Nephron progenitor cell (in vitro differentiated cells): ENCODE measurements at regions not wholly inside any gene's neighbourhood (a gene's known extent, or its start where the extent isn't known, plus 50 kb on each side); places are given as distances from the start of the nearest gene placed in this dataset.
"Not testable (repeated sequence)": the region's sequence is repeated elsewhere in the genome, so short reads cannot be mapped to it uniquely, and the experiment has no call there.

Experiments used
- DNase-seq: peaks from one replicate; pipeline ENCODE4 v3.0.0; 2021
- H3K27ac Mint-ChIP-seq: 2 replicates; pipeline ENCODE4 v1.8.0; 2021; ENCODE audit warnings: mild to moderate bottlenecking, moderate library complexity, mixed read lengths
- H3K27me3 Mint-ChIP-seq: 2 replicates; pipeline ENCODE4 v1.8.0; 2021; ENCODE audit warnings: mild to moderate bottlenecking, low read depth, mixed read lengths; ENCODE audit not compliant: poor library complexity
- H3K36me3 Mint-ChIP-seq: 2 replicates; pipeline ENCODE4 v1.8.0; 2021; ENCODE audit warnings: low read depth, mixed read lengths
- H3K4me1 Mint-ChIP-seq: 2 replicates; pipeline ENCODE4 v1.8.0; 2021; ENCODE audit warnings: mixed read lengths
- H3K4me3 Mint-ChIP-seq: 2 replicates; pipeline ENCODE4 v1.8.0; 2021; ENCODE audit warnings: mild to moderate bottlenecking, moderate library complexity, mixed read lengths
- H3K9me3 Mint-ChIP-seq: 2 replicates; pipeline ENCODE4 v1.8.0; 2021; ENCODE audit warnings: mild to moderate bottlenecking, moderate library complexity, mixed read lengths
- TF ChIP-seq, protein P1 (sequence below): fragments of 200-600 bp; sonication (generic); IDR thresholded peaks from 2 replicates; pipeline ENCODE4 v1.5.0; 2021; ENCODE audit warnings: antibody characterized with exemption

DNA sequence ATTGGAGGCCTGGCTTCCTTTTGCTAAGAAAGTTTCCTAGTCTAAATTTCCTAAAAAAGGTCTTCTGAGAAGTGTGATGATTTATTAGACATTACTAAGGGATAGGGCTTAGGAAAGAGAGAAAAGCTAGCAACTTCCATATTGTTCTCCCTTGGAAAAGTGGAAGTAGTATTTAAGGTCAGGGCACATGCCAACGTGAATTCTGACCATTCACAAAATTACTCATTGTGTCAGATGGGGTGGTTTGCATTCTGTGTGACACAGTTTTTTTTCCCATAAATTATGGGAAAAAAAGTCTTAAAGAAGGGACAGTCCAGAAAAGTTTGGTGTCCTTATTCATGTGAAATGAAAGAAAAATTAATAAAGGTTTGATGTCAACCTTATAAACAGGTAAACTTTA is 110.0 kb upstream of the ARRDC3 start:
- no peak for DNase-seq
- no peaks in the 10 kb centered on the region for H3K4me1 Mint-ChIP-seq
- H3K4me3 Mint-ChIP-seq, result no peak overlapping the region
- no peaks in the 10 kb centered on the region for H3K36me3 Mint-ChIP-seq
- peaks cover 4% of the 10 kb centered on the region for H3K27me3 Mint-ChIP-seq
- TF ChIP-seq, protein P1, sequence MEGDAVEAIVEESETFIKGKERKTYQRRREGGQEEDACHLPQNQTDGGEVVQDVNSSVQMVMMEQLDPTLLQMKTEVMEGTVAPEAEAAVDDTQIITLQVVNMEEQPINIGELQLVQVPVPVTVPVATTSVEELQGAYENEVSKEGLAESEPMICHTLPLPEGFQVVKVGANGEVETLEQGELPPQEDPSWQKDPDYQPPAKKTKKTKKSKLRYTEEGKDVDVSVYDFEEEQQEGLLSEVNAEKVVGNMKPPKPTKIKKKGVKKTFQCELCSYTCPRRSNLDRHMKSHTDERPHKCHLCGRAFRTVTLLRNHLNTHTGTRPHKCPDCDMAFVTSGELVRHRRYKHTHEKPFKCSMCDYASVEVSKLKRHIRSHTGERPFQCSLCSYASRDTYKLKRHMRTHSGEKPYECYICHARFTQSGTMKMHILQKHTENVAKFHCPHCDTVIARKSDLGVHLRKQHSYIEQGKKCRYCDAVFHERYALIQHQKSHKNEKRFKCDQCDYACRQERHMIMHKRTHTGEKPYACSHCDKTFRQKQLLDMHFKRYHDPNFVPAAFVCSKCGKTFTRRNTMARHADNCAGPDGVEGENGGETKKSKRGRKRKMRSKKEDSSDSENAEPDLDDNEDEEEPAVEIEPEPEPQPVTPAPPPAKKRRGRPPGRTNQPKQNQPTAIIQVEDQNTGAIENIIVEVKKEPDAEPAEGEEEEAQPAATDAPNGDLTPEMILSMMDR, result no peak
- no peaks in the 10 kb centered on the region for H3K9me3 Mint-ChIP-seq
- H3K27ac Mint-ChIP-seq, result no peak overlapping the region

DNA sequence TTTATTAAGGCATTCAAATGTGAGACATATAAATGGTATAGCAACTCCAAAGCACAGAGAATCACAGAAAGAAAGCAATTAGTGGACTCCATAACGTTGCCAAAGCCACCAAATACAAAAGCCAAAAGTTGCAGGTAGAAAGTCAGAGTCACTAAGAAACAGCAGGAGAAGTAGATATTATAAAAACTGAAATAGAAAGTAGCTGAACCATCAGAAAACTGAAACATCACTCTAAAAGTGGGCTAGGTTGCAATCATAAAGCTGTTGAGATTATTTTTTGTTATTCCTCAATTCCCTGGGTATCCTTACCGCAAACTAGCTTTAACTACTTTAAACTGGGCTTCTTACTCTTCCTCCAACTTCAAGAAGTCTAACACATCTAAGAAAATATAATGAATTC is 108.1 kb upstream of the ARRDC3 start:
- TF ChIP-seq, protein P1, result no peak
- H3K36me3 Mint-ChIP-seq, result no peaks in the 10 kb centered on the region
- H3K27ac Mint-ChIP-seq, result no peak overlapping the region
- no peak for DNase-seq
- no peaks in the 10 kb centered on the region for H3K9me3 Mint-ChIP-seq
- H3K27me3 Mint-ChIP-seq, result peaks cover 4% of the 10 kb centered on the region
- no peaks in the 10 kb centered on the region for H3K4me1 Mint-ChIP-seq
- H3K4me3 Mint-ChIP-seq, result no peak overlapping the region

DNA sequence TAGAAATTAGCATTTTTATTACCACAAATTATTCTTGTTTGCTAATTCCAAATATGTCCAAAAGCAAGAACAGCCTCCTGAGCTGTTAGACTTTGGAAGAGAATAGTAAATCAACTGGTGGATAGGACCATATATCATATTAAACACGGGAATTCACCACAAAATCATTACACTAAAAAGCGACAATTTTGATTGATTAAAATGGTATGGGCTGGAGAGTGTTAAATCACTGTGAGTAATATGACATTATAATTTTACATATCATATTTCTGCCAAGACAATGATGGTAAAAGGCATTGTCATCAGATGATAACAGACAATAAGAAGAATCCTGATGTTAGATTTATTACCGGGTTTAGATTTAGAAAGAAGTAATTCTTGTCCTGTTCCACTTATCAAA is 107.2 kb upstream of the ARRDC3 start:
- Mint-ChIP-seq H3K4me1 (no peaks in the 10 kb centered on the region), H3K27me3 (peaks cover 4% of the 10 kb centered on the region), H3K36me3 (no peaks in the 10 kb centered on the region), H3K27ac (no peak overlapping the region), H3K9me3 (no peaks in the 10 kb centered on the region), H3K4me3 (no peak overlapping the region)
- DNase-seq, result no peak
- TF ChIP-seq, protein P1, result no peak

DNA sequence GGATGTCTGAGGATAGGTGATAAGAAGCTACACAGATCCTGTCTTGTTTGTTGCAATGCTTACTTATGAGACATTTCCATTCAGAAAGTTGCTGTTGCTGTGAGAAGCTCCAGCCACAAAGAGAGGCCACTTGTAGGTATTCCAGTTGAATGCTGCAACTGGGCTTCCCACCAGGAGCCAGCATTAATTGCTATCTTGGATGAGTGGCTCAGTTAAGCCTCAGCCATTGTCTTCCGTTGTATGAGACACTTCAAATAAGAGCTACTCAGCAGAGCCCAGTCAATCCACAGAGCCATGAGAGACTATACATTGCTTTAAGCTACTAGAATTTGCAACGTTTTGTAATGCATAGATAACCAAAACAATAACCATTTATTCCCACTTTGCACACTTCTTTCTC is 104.3 kb upstream of the ARRDC3 start:
- no peak overlapping the region for H3K27ac Mint-ChIP-seq
- no peaks in the 10 kb centered on the region for H3K36me3 Mint-ChIP-seq
- H3K4me1 Mint-ChIP-seq, result no peaks in the 10 kb centered on the region
- TF ChIP-seq, protein P1, result no peak
- peaks cover 4% of the 10 kb centered on the region for H3K27me3 Mint-ChIP-seq
- H3K4me3 Mint-ChIP-seq, result no peak overlapping the region
- DNase-seq, result no peak
- H3K9me3 Mint-ChIP-seq, result no peaks in the 10 kb centered on the region

DNA sequence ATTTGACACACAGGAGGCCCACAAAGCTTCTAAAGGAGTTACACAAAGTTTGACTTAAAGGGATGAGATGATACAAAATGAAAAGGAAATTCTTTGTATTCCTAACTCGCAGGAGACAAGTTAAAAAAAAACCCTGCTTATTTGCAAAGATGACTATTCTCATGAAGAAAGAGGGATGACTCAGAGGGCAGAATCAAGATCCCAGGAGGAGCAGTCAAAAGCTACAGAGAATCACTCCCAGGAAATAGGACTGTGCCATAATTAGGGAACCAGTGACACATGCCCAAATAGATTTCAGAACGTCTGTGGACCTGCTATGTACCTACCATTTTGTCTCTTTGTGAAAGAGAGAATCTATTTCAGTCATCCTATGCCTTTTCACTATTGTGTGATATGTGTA is 103.5 kb upstream of the ARRDC3 start:
- TF ChIP-seq, protein P1, result no peak
- Mint-ChIP-seq H3K4me1 (no peaks in the 10 kb centered on the region), H3K9me3 (no peaks in the 10 kb centered on the region), H3K27ac (no peak overlapping the region), H3K36me3 (no peaks in the 10 kb centered on the region), H3K4me3 (no peak overlapping the region), H3K27me3 (peaks cover 4% of the 10 kb centered on the region)
- no peak for DNase-seq

DNA sequence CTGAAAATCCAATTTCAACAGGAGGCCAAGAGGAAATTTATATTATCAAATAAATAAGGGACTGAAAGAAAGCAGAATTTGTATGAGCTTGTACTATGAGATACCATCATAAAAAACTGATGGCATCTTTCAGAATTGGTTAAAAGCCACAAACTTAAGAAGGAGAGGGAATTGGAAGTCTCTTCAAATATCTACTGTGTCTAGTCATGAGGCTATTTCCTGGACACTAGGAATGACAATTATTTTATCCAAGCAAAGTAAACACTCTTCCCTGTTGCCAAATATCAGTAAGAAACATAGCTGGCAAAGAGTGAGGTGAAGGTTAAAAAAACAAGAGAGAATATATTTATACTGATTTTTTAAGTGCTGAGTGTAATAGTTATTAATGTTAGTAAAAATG is 101.5 kb upstream of the ARRDC3 start:
- DNase-seq, result no peak
- TF ChIP-seq, protein P1, result no peak
- Mint-ChIP-seq H3K4me1 (no peaks in the 10 kb centered on the region), H3K27me3 (peaks cover 7% of the 10 kb centered on the region), H3K4me3 (no peak overlapping the region), H3K9me3 (no peaks in the 10 kb centered on the region), H3K36me3 (no peaks in the 10 kb centered on the region), H3K27ac (no peak overlapping the region)

DNA sequence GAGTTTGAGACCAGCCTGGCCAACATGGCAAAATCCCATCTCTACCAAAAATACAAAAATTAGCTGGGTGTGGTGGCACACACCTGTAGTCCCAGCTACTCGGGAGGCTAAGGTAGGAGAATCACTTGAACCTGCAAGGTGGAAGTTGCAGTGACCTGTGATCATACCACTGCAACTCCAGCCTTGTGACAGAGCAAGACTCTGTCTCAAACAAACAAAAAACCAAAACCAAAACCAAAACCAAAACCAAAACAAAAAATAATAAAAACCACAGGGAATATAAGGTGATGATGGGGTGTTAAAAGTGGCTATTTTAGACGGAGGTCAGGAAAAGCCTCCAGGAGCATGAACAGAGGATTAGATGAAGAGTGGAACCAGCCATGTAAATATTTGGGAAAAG is 96.3 kb upstream of the ARRDC3 start:
- not testable (repeated sequence) for DNase-seq, H3K36me3 Mint-ChIP-seq, H3K4me1 Mint-ChIP-seq, H3K4me3 Mint-ChIP-seq, H3K27ac Mint-ChIP-seq, H3K9me3 Mint-ChIP-seq
- H3K27me3 Mint-ChIP-seq, result peaks cover 13% of the 10 kb centered on the region
